ENCODE measurements at regions not wholly inside any gene's neighbourhood (a gene's known extent, or its start where the extent isn't known, plus 50 kb on each side); places are given as distances from the start of the nearest gene placed in this dataset.

DNA sequence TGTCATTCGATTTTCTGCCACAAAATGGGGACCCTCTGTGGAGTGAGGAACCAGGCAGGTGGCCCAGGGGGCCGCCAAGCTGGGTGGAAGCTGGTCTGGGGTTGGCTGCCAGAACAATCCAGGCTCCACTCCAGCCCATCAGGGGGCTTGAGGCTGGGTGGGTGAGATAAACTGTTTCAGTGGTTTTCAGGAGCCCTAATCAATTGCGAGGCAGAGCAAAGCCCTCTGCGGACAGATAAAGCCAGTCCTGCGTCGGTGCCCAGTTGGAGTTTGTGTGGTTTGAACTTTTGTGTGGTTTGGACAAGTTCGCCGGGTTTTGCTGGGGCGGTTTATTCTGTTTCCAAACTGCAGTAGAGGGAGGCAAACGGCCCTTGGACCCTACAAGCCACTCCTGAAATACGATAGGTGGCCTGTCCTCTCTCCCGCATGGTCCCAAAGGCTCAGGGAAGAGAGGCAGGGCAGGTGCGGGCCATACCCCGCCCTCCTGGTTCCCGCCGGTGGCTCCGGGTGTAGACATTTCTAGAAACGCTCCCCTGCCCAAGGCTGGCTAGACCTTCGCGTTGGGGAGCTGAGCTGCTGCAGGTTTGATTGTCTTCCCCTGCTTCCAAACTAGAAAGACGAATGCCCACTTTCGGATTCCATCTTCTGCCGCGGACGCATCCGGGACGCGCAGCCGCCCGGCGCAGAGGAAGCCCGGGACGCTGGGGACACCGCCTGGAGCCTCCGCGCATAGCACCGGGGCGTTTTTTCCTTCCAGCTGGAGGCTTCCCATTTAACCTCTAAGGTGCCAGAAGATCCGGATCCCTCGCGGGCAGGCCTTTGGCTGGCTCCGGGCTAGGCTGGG is 169.0 kb upstream of the BCOR start (continued):
- TF ChIP-seq HDAC1 (CRISPR knock-in tag; IDR thresholded peaks at IDR 0.05): peak; percentile 18; the same call in 1 of the 2 replicates
- TF ChIP-seq TBX2 (CRISPR knock-in tag; IDR thresholded peaks at IDR 0.05; ENCODE audit: borderline replicate concordance): peak; percentile 24; the same call in 1 of the 2 replicates
- TF ChIP-seq ATF1 (CRISPR knock-in tag; IDR thresholded peaks at IDR 0.05): no peak
- TF ChIP-seq TEAD2 (CRISPR knock-in tag; IDR thresholded peaks at IDR 0.05): no peak

DNA sequence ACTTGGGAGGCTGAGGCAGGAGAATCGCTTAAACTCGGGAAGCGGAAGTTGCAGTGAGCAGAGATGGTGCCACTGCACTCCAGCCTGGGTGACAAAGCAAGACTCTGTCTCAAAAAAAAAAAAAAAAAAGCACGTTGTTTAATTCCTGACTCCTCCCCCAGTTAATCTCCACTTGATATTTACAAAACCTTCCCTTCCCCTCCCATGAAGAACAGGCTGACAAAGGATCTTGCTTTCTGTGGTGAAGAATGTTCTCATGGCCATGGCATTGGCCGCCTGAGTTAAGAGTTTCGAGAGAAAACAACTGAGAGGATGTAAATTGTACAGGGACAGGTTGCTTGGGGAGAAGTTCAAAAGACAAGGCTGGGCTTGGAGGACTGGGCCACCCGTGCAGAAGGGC is 168.2 kb upstream of the BCOR start:
- no peaks in the 10 kb centered on the region for H4K20me1 ChIP-seq (ENCODE audit: insufficient read depth, low read length)
- no peak overlapping the region for H2AFZ ChIP-seq (ENCODE audit: low read length)
- in situ Hi-C loops (cut with HindIII; ENCODE audit: extremely low pct_ligation_motif_present, low pct_unique_long_range_greater_than_20kb) (loop anchor here (10.0 to 25.0 kb wide), 2 partner anchors 181 to 329 kb away; no protein-coding TSS in a partner anchor), intact Hi-C loops (cut with micrococcal nuclease; ENCODE audit: unreplicated experiment) (loop anchor here (2.0 to 5.0 kb wide), 4 partner anchors 94 to 449 kb away; no protein-coding TSS in a partner anchor)
- H3K27ac ChIP-seq (ENCODE audit: extremely low read length, insufficient read depth, low read length): no peak overlapping the region
- no TSS peak for BruUV-seq (replicated peaks)
- peak overlapping the region; percentile 76 for H3K4me2 ChIP-seq (ENCODE audit: low read depth, low read length)
- ChIA-PET CTCF (ENCODE audit: low intra/inter-chr PET ratio, low total read pairs) (no interaction called here), POLR2A (interaction anchor here (1.2 to 1.6 kb wide), 2 partner anchors 158 to 534 kb away, joined by 3 read pairs; no protein-coding TSS in a partner anchor)
- no peaks in the 10 kb centered on the region for H3K9me3 ChIP-seq (ENCODE audit: low read length)
- H3K36me3 ChIP-seq (replicated peaks in 1 of 2; ENCODE audit: control insufficient read depth in 1 of 2, insufficient read depth in 2 of 2, low read length in 2 of 2): no peaks in the 10 kb centered on the region
- H3K9ac ChIP-seq (ENCODE audit: insufficient read depth, low read depth, low read length): no peak overlapping the region
- FAIRE-seq (no peak), DNase-seq (ENCODE audit: low spot score) (no peak), ATAC-seq (no peak; the same call in 2 of the 3 replicates)
- H3K4me3 ChIP-seq (replicated peaks in 1 of 3; ENCODE audit: insufficient read depth in 1 of 3, low read depth in 2 of 3, low read length in 3 of 3): peak overlapping the region in 1 of 3 experiments; percentile 69; a peak in 1 of 6 replicates
- 5% methylated on average over 4 of the region's 7 CpGs for WGBS (ENCODE audit: low lambda C conversion rate)
- no peak for TF ChIP-seq NFE2L1 (CRISPR knock-in tag; IDR thresholded peaks at IDR 0.05; ENCODE audit: borderline replicate concordance)
- TF ChIP-seq, protein P1, sequence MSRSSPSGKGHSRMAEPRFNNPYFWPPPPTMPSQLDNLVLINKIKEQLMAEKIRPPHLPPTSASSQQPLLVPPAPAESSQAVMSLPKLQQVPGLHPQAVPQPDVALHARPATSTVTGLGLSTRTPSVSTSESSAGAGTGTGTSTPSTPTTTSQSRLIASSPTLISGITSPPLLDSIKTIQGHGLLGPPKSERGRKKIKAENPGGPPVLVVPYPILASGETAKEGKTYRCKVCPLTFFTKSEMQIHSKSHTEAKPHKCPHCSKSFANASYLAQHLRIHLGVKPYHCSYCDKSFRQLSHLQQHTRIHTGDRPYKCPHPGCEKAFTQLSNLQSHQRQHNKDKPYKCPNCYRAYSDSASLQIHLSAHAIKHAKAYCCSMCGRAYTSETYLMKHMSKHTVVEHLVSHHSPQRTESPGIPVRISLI (CRISPR knock-in tag; IDR thresholded peaks at IDR 0.05; ENCODE audit: borderline replicate concordance): no peak
- TF ChIP-seq, protein P2, sequence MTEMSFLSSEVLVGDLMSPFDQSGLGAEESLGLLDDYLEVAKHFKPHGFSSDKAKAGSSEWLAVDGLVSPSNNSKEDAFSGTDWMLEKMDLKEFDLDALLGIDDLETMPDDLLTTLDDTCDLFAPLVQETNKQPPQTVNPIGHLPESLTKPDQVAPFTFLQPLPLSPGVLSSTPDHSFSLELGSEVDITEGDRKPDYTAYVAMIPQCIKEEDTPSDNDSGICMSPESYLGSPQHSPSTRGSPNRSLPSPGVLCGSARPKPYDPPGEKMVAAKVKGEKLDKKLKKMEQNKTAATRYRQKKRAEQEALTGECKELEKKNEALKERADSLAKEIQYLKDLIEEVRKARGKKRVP (CRISPR knock-in tag; IDR thresholded peaks at IDR 0.05): no peak
- TF ChIP-seq ZKSCAN1 (IDR thresholded peaks at IDR 0.05; ENCODE audit: low read length): no peak
- TF ChIP-seq DNMT3B (CRISPR knock-in tag; conservative IDR thresholded peaks at IDR 0.05): no peak
- TF ChIP-seq, protein P3, sequence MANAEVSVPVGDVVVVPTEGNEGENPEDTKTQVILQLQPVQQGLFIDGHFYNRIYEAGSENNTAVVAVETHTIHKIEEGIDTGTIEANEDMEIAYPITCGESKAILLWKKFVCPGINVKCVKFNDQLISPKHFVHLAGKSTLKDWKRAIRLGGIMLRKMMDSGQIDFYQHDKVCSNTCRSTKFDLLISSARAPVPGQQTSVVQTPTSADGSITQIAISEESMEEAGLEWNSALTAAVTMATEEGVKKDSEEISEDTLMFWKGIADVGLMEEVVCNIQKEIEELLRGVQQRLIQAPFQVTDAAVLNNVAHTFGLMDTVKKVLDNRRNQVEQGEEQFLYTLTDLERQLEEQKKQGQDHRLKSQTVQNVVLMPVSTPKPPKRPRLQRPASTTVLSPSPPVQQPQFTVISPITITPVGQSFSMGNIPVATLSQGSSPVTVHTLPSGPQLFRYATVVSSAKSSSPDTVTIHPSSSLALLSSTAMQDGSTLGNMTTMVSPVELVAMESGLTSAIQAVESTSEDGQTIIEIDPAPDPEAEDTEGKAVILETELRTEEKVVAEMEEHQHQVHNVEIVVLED (CRISPR knock-in tag; IDR thresholded peaks at IDR 0.05; ENCODE audit: borderline replicate concordance): no peak
- TF ChIP-seq KAT7 (CRISPR knock-in tag; IDR thresholded peaks at IDR 0.05; ENCODE audit: borderline replicate concordance): no peak
- peaks cover 29% of the 10 kb centered on the region for H3K4me1 ChIP-seq (ENCODE audit: insufficient read depth, low read length)
- H3K27me3 ChIP-seq (ENCODE audit: control insufficient read depth in 1 of 2, insufficient read depth in 2 of 2, low read length in 2 of 2): no peaks in the 10 kb centered on the region; a peak in 1 of 5 replicates
- H3K79me2 ChIP-seq (ENCODE audit: insufficient read depth, low read length): no peaks in the 10 kb centered on the region

All from HepG2 (cell line).